Activated T-cell treated with anti-CD3 and anti-CD28 coated beads, Interleukin-2, amount 50 U/mL, for 48 hours (primary cell): ENCODE measurements at regions not wholly inside any gene's neighbourhood (a gene's known extent, or its start where the extent isn't known, plus 50 kb on each side); places are given as distances from the start of the nearest gene placed in this dataset.
"Not testable (repeated sequence)": the region's sequence is repeated elsewhere in the genome, so short reads cannot be mapped to it uniquely, and the experiment has no call there.

ENCODE experiments used
- DNase-seq, 2 experiments: peaks; one replicate each; pipeline ENCODE4 v3.0.0-alpha.2; 2020

DNA sequence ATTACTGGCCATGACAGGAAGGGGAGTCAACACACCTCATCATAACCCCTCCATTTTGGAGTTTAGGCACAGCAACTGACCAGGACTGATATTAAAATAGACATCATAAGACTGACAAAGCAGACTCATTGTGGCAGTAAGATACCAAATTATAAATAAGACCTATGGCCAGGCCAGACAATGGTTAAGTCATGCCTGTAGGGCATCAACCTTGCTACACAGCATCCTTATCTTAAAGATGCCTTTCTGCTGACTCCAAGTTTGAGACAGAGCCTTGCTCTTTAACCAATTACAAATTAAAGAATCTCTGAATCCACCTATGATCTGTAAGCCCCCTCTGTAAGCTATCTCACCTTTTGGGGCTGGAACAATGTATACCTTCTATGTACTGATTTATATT lies 65.5 kb downstream of the VCX2 start:
- DNase-seq, result no peak

DNA sequence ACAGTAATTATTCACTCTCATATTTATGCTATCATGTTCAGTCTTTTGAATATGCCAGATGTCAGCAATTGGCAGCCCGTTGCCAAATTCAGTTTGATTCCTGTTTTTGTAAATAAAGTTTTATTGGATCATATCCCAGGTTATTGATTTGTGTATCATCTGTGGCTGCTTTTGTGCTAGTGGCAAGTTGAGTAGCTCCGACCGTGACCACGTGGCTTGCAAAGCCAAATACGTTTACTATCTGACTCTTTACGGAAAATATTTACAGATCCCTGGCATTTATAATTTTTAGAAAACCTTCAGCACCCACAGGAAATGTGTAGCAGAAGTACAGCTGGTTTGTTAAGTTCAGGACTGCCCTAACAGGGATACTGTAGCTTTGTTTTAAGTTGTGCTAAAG lies 67.4 kb downstream of the VCX2 start:
- no peak for DNase-seq

DNA sequence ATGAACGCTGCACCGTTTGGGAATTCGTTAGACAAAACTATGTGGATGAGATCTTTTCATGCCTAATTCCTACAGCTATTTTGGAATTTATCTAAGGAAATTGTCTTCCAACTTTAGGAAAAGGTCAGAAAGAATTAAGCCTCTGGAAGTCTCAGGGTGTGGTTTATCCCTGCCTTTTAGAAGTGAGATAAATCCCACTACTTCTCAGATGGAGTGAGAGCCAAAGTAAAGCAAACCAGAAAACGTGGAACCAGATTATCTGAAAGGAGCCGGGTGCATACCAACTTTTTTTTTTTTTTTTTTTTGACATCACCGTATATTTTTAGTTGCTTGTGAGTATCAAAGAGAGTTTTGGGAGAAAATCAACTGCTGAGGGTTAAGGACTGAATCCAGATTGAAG lies 79.6 kb downstream of the VCX2 start:
- no peak for DNase-seq

DNA sequence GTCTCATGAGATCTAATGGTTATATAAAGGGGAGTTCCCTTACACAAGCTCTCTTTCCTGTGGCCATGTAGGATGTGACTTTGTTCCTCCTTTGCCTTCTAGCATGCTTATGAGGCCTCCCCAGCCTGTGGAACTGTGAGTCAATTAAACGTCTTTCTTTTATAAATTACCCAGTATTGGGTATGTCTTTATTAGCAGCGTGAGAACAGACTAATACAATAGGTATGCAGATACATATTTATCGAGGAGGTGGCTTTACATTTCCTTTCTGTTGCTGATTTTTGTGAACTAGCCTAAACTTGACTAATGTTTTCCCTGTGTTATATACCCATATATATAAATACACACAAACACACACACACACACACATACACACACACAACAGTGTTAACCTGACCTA lies 80.2 kb downstream of the VCX2 start:
- DNase-seq, result no peak

DNA sequence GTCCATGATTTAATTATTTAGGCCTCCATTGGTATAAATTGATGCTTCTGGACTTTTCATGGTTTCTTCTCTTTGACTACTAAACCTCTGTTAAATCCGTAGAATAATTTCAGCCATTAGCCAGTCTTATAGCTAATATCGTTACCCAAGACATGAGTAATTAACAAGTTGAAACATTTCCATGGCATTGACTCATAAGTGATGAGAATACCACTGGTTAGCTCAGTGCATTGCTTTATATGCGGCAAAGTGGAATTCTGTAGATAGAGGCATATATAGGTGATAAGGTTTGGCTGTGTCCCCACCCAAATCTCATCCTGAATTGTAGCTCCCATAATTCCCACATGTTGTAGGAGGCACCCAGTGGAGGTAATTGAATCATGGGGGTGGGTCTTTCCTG lies 80.6 kb downstream of the VCX2 start:
- no peak for DNase-seq

DNA sequence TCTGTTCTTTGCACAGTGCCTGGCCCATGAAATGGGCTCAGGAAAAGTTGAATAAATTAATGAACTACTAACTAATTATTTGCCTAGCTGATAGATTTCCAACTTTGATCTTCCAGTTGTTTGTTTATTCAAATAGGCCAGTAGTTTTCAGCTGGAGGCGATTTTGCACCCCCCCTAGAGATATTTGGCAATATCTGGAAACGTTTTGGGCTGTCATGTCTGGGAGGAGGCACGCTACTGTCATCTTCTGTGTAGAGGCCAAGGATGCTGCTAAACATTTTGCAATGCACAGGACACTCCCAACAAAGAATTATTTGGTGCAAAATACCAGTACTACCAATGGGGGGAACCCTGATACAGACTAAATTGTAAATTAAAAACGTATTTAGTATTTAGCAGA lies 81.9 kb downstream of the VCX2 start:
- no peak for DNase-seq

DNA sequence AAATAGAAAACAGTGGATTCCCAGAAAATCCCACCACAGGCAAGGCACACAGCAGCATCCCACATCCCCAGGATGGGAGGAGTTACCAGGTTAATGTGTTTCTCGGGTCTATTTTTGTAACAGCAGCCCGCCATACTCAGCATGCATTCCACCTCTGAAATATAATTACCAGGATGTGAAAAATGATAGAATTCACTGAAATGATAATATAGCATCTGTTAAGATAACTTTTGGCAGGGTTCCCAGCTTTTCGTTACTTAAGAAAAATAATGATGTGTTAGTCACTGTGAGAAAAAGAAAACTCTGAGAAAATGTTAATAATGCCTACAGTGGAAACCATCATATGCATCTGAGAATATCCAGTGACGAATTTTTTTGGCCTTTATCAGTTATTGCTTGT lies 87.1 kb downstream of the VCX2 start:
- DNase-seq, result no peak

DNA sequence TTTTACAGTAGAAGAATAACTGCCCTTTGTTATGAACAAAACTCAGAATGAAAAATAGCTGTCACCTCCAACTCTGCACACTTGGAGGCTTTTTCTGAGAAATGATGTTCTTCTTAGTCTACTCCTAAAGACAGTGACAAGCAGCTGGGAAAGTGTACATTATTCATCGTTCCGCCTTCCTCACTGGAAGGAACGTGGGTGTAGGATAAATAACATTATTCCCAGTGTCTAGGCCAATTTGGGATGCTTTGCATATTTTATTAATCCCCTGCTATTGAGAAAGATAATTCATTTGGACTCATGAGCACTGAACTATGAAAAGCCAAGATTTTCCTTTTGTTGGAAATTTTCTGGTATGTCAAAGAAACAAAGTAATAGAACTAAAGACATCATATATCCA lies 87.8 kb downstream of the VCX2 start:
- no peak for DNase-seq

DNA sequence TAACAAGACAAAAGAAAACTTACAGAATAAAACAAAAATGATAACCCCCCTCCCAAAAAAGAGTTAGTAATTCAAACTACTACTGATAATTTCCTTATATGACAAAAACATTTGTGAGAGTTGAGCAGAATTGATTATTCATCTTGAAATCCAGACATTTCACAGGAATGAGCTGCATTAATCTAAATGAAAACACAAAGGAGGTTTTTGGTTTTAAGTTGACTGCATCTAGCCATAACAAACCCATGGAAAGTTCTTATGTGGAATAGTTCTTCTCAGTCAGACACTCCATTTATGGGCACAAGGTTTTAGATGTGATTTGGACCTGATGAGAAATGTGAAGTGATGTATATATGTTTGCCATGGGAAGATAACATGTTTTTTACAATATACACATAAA lies 95.4 kb downstream of the VCX2 start:
- DNase-seq, result no peak

DNA sequence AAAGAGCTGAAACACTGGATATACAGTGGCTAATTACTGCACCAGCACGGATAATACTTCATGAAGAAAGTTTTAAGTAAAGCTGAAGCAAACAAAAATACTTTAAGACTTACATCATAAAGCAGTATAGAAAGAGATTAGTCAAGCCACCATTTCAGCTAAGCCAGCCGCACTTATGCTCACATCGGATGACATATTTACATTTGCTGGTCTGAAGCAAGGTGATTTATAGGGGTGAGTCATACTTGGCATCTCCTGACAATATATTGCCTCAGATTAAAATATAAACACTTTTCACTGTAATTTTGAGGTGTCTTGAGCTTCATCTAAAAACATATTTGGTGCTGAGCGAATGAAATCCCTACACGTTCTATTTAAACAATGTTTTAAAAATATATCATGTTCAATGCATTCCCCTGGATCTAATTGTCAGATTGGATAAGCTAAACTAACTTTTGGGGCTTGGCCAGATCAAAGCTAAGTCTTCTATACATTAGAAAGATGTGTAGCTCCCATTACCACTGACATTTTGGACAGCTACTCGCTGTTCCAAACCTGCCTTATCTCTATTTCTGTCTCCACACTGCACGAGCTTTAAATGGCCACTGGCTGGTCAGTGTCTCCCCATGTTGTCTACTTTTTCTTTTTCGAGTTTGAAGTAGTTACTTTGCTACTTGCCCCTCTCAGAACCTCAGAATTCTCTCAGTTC lies 103.2 kb downstream of the VCX2 start:
- no peak for DNase-seq

DNA sequence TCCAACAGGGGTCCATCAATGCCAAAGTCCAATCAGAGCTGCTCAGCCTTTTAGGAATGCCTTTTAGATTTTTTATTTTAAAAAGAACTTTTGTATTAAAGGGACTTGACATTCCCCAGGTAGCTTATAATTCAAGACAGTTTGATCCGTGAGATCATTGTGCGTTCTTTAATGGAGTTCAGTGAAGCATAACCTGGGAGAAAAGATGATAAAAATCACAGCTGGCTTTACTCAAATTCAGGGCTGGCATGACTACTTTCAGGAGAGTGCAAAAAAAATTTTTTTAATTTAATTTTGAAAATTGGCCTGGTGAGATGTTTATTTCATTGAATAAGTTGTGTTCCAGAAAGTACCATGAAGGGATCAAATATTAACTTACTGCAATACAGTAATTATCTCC lies 118.2 kb downstream of the VCX2 start:
- DNase-seq, result no peak

DNA sequence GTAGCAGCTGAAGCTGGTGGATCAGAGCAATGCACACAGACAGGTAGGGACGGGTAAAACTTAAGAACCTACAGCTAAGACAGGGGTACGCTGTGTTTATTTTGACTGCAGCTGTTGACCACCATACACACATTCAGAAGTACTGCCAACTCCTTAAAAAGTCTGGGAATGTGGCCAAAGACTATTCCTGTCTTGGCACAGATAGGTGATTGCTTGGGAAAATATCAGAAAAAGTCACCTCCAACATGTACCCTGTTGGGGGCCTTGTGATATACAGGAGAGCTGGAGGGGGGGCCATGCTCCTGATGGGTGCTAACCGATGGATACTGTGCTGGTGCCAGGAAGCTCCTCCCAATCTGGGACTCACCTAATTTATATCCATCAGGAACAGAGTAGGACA lies 121.2 kb downstream of the VCX2 start:
- no peak for DNase-seq

DNA sequence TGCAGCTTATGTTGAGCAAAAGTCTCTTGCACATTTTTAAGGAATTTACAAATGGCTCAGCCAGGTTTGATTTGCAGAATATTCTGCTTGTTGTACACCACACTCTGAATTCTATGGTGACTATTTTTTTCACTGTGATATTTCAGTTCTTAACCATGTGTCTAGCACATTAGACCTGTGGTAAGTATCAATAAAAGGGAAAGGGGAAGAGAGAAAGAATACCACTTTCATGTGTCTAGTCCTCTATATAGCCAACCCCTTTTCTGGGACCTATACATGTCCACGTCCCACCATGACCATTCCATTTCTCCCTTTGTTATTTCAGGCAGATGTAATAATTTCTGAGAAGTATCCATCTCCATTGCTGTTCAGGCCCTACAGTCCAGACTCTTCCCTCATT lies 121.3 kb upstream of the PNPLA4 start:
- DNase-seq, result no peak

DNA sequence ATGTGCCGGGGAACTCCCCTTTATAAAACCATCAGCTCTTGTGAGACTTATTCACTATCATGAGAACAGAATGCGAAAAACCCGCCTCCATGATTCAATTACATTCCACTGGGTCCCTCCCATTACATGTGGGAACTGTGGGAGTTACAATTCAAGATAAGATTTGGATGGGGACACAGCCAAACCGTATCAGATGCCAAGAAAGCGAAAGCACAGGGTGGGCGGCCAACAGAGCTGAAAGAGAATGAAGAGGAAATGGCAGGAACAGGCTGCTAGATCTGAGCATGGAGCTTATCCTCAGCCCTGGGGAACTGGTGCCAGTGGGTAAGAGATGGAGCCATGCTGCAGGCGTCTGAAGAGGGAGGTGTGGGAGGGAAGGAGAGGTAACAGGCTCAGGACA lies 117.7 kb upstream of the PNPLA4 start:
- DNase-seq, result no peak

DNA sequence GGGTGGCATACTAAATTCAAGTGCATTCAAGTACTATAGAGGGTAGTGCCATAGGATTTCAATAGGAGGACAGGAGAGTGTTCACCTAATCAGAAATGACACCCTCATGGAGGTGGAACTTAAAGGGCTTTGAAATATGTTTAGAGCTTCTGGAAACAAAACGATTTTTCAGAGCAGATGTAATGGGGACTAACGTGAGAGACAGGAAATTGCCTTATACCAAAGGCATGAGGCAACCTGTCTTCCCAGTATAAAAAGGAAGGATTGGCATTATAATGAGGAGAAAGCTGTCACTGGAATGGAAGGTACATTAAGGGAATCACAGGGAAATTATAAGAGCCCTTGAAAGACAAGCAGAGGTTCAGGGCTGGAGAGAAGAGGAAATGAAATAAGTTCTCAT lies 116.3 kb upstream of the PNPLA4 start:
- DNase-seq, result no peak

DNA sequence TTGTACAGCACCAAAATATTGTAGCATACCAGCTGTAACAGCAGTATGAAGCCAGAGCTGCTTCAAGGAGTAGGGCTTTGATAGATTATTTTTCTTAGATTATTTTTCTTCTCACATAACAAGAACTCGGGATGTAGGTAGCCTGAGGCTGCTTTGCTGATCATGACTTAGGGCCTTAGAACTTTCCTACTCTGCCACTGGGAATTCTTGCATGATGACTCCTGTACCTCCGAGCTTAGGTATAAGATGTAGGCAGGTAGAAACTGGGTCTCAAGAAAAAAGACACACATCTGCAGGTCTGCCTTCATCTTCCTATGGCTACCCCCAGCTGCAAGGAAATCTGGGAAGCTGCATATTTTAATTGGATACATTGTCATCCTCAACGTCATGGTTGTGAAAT lies 115.9 kb upstream of the PNPLA4 start:
- no peak for DNase-seq

DNA sequence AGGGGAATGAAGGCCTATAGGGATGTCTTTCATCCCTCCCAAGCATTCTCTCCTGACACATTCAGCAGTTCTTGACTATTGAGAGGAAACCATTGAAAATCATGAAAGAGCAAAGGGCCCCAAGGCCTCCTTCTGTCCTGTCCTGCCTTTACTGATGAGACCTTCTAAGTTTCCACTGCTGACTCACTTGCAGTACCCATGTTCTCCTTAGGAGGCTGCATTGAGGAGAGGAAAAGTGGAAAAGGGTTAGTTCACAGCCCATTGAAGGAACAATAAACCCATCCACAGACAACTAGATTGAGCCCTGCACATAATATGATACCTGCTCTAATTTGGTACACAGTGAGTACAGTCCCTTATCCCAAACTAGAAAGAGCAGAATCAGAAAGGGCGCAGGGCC lies 115.1 kb upstream of the PNPLA4 start:
- no peak for DNase-seq

DNA sequence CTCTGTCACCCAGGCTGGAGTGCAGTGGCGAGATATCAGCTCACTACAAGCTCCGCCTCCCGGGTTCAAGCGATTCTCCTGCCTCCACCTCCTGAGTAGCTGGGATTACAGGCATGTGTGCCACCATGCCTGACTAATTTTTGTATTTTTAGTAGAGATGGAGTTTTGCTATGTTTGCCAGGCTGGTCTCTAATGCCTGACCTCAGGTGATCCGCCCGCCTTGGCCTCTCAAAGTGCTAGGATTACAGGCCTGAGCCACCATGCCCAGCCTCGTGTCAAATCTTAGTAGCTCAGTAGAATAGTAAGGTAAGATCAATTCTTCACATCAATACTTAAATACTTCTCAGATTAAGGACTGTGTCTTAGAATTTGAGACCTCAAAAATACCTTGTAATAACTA lies 112.5 kb upstream of the PNPLA4 start:
- DNase-seq, result not testable (repeated sequence)

DNA sequence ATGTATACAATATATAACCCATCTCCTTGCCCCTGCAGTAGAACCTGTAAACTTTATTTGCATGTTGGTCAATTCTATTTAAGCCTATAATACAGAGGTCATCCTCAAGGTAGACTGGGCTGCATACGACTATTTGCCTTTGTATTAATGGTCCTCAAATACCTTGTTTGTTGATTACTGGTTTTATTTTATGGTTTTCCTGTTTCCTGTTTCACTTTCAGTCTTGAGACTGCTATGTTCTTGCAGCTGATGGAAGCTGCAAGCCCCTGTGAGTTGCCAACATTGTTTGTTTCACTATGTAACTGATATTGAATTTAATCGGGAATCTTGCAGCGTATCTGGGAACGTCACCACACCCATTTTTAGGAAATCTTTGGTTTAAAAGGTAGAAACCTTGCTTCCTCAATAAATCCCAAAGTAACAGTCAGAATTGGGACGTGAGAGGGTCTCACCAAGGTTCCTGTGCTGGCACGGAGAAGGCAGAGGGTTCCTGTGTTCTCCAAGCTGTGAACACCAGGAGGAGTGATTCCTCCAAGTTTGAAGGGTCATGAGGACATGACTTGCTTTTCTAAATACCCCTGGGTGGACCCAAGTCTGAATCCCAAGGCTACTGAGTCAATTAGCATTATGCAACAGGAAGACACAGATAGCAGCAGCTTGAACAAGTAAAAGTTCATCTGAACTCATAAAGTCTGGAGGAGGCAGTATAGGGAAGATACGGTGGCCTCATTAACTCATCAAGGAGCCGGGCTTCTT lies 110.6 kb upstream of the PNPLA4 start:
- DNase-seq, result no peak

DNA sequence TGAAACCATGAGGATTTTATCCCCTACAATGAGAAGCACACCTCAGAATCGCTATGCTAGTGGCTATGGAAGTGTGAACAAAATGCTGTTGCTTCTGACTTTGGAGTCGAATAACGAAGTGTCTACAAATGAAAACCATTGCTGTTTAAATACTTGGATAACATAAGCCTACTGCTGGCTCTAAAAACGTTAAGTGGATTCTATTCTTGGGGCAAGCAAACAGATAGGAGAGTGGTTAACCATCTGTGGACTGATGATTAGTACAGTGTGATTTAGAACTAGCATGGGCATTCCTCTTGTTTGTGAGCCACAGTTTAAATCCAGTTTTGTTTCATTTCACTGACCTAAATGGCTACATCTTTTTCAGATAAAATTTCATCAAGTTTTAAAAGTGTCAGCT lies 109.7 kb upstream of the PNPLA4 start:
- DNase-seq, result no peak

DNA sequence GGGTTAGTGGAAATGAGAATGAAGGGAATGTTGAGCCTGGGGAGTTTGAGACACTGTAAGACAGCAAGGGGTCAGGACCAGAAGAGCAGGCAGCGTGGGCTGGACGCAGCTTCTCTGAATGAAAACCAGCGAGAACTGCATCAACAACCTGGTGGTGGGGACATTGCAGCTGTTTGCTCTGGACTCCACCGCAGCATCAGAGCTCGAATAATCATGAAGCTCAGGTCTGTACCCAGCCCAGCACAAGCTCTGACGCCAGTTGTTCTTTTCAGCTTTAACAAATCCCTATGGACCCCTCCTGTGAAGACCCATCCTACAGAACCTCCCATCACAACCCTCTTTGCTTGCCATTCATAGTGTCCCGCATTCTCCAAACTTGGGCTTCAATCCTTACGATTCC lies 106.8 kb upstream of the PNPLA4 start:
- no peak for DNase-seq

DNA sequence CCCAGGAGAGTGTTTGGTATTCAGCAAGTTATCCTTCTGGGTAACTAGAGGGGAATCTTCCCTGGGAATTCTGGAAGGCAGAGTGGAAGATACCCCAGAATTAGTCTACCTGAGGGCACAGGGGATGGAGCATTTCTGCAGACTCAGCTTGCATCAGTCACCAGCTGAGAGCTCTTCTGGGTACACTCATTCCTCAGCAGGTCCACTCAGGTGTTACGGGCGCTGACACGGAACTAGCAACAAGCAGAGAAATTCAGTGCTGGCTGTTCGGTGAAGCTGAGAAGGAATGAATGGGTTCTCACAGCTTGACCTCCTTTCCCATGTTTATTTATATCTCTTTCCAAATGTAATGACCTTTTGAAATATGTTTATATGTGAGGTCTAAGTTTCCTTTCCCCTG lies 106.0 kb upstream of the PNPLA4 start:
- no peak for DNase-seq

DNA sequence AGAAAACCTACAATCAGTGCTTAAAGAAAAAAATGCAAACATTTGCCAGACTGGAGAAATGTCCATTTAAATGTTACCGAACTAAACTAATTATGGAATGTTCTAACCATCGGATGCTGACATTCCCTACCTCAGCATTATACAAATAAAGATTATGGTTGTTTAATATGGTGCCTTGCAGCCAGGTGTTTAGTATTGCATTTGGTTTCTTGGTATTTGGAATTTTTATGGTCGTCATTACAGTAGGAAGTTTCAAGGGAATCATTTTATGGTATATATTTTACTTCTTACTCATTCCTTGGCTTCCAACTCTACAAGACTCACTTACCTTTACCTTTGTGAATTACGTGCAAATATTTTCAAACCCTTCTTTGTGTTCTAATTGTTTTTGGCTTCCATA lies 103.1 kb upstream of the PNPLA4 start:
- DNase-seq, result no peak

DNA sequence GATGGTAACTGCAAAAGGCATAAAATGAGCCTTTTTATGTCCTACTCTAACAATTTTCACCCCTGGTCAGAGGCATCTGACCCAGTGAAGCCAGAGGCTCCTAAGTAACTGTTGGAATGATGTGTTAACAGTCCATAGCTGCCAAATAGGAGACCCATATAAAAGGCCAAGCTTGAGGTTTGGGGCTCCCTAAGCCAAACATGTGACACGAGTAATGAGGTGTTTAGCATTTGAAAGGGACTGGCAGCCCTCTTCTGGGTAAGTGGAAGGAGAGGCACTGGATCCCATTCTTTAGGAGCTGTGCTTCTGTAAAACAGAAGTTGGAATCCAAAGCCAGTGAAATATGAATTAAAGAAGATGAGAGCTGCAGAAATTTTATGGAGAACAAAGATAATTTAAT lies 100.6 kb upstream of the PNPLA4 start:
- no peak for DNase-seq

DNA sequence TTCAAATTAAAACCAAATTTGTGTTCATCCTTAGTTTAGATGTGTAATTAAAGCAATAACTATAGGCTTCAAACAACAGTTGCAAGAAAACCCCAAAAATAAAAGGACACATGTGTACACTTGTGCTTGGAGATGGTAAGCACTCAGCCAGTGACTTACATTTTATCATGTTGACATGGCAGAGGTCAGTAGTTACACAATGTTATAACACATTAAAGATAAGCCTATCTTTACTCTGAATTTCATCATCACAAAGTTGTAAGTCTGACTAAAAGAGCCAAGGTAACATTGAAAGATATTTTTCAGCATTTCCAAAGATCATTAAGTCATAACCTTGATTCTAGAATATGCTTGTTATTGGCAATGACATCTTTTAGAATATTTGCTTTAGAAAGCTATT lies 98.5 kb upstream of the PNPLA4 start:
- no peak for DNase-seq
